Gastrocnemius medialis (tissue), 4 donors: ENCODE measurements at regions not wholly inside any gene's neighbourhood (a gene's known extent, or its start where the extent isn't known, plus 50 kb on each side); places are given as distances from the start of the nearest gene placed in this dataset.

ENCODE experiments used
- CTCF ChIP-seq, 5 experiments: fragments of 450-650 bp in 3 of 5; fragments of 200-600 bp in 2 of 5; sonication (generic) in 2 of 5; IDR thresholded peaks in 4 of 5; conservative IDR thresholded peaks in 1 of 5; 1 replicate in 4 of 5; 2 replicates in 1 of 5; pipeline ENCODE4 v1.5.1; 2016 to 2019; ENCODE audit warnings: antibody characterized with exemption in 5 of 5, mild to moderate bottlenecking in 3 of 5, moderate library complexity in 3 of 5
- POLR2A ChIP-seq, 2 donors: fragments of 450-650 bp; IDR thresholded peaks; one replicate each; pipeline ENCODE4 v1.6.1; 2017; ENCODE audit warnings: antibody characterized with exemption in 2 of 2, mild to moderate bottlenecking in 2 of 2, moderate library complexity in 2 of 2

- TF ChIP-seq CTCF (IDR thresholded peaks at IDR 0.05 in 4 of 5, conservative IDR thresholded peaks at IDR 0.05 in 1 of 5) (no peak), POLR2A (IDR thresholded peaks at IDR 0.05) (no peak)
Observed at GRCh38 chr2:184543832-184544231, 54.5 kb upstream of the ZNF804A start.
